Stomach (tissue), 8 donors: ENCODE measurements at regions not wholly inside any gene's neighbourhood (a gene's known extent, or its start where the extent isn't known, plus 50 kb on each side); places are given as distances from the start of the nearest gene placed in this dataset.

Experiments
- DNase-seq, 2 donors: peaks; one replicate each; pipeline versions ENCODE4 v3.0.0 to v3.0.0-alpha.2; 2013 to 2019
- H3K27ac ChIP-seq, 5 donors: fragments of 200-600 bp in 4 of 5; sonication (generic) in 4 of 5; one replicate each; pipeline ENCODE4 v1.5.1; 2013 to 2019; ENCODE audit warnings: mild to moderate bottlenecking in 1 of 5, moderate library complexity in 1 of 5
- H3K27me3 ChIP-seq, 3 donors: fragments of 200-600 bp; sonication (generic); one replicate each; pipeline ENCODE4 v1.5.1; 2017 to 2019; ENCODE audit warnings: mixed run types in 1 of 3
- H3K36me3 ChIP-seq, 4 donors: fragments of 200-600 bp; sonication (generic); 1 replicate in 3 of 4; 2 replicates in 1 of 4; pipeline ENCODE4 v1.5.1; 2016 to 2019
- H3K4me1 ChIP-seq, 4 donors: fragments of 200-600 bp; sonication (generic); one replicate each; pipeline ENCODE4 v1.5.1; 2016 to 2019
- H3K4me3 ChIP-seq, 4 donors: fragments of 200-600 bp; sonication (generic) in 3 of 4; one replicate each; pipeline ENCODE4 v1.5.1; 2016 to 2019; ENCODE audit warnings: mild to moderate bottlenecking in 1 of 4
- H3K9me3 ChIP-seq, 4 donors: fragments of 200-600 bp; sonication (generic); one replicate each; pipeline ENCODE4 v1.5.1; 2016 to 2019
- CTCF ChIP-seq, 7 experiments: fragments of 450-650 bp in 4 of 7; fragments of 200-600 bp in 3 of 7; sonication (generic) in 3 of 7; IDR thresholded peaks; one replicate each; pipeline ENCODE4 v1.5.1; 2016 to 2019; ENCODE audit warnings: antibody characterized with exemption in 7 of 7, control low read depth in 2 of 7, mild to moderate bottlenecking in 1 of 7
- EP300 ChIP-seq: sonication (generic); formaldehyde crosslinking; IDR thresholded peaks from one replicate; pipeline ENCODE4 v1.6.1; 2017; ENCODE audit warnings: antibody characterized with exemption
- POLR2A ChIP-seq, 4 donors: fragments of 450-650 bp; IDR thresholded peaks; one replicate each; pipeline ENCODE4 v1.6.1; 2016; ENCODE audit warnings: antibody characterized with exemption in 4 of 4, control low read depth in 2 of 4, mild to moderate bottlenecking in 1 of 4, moderate library complexity in 1 of 4
- POLR2AphosphoS5 ChIP-seq, 3 donors: sonication (generic); formaldehyde crosslinking; IDR thresholded peaks; one replicate each; pipeline ENCODE4 v1.6.1; 2016; ENCODE audit warnings: antibody characterized with exemption in 3 of 3
- WGBS, 5 donors: extraction: QIAGEN DNeasy Blood & Tissue Kit in 3 of 5; methylation state at CpG; one replicate each; pipeline versions ENCODE4 v1.1.5 to v1.1.7; 2013 to 2018; 5-methylcytosine and 5-hydroxymethylcytosine counted together
- intact Hi-C: fragments of 100-400 bp; cut with DNase I; formaldehyde crosslinking; loops from one replicate; pipeline ENCODE4 v1.15.1; 2023; ENCODE audit warnings: low total_unique reads
- donor health status: healthy with polysubstance abuse.
- donor health status: Bipolar disorder and iron deficiency.
- donor health status: healthy.

- intact Hi-C loops, result loop anchor here (10.0 kb wide), 1 partner anchor 733 kb away; no protein-coding TSS in a partner anchor
- TF ChIP-seq EP300 (no peak), POLR2A (IDR thresholded peaks at IDR 0.05) (no peak), POLR2AphosphoS5 (IDR thresholded peaks at IDR 0.05) (no peak), CTCF (IDR thresholded peaks at IDR 0.05) (no peak)
- no peak for DNase-seq
- Histone ChIP-seq H3K27me3 (no peaks in the 10 kb centered on the region), H3K4me3 (no peak overlapping the region), H3K27ac (no peak overlapping the region), H3K4me1 (no peaks in the 10 kb centered on the region), H3K36me3 (peaks cover 0 to 4% (median 0%) of the 10 kb centered on the region in 4 donors), H3K9me3 (peaks cover 9 to 27% (median 20%) of the 10 kb centered on the region in 4 donors)
- 82 to 97% (median 90%) methylated on average over 2 of the region's 2 CpGs for WGBS, 5 donors
Measured at GRCh38 chr1:214117780-214118179, 130.0 kb downstream of the PROX1 start.

GRCh38 chr1:214120191-214120590, 132.4 kb downstream of the PROX1 start:
- intact Hi-C loops, result loop anchor here (10.0 kb wide), 1 partner anchor 555 kb away; no protein-coding TSS in a partner anchor
- H3K4me1 ChIP-seq, result peaks cover 0 to 4% (median 2%) of the 10 kb centered on the region in 4 donors
- peaks cover 9 to 27% (median 20%) of the 10 kb centered on the region in 4 donors for H3K9me3 ChIP-seq
- H3K36me3 ChIP-seq, result peaks cover 0 to 4% (median 0%) of the 10 kb centered on the region in 4 donors
- no peak overlapping the region for H3K27ac ChIP-seq
- peak in 1 of 2 donors; percentile 28 for DNase-seq
- 52 to 71% (median 61%) methylated on average over 4 of the region's 4 CpGs for WGBS, 5 donors
- TF ChIP-seq EP300, result no peak
- TF ChIP-seq CTCF (IDR thresholded peaks at IDR 0.05), result no peak
- no peak for TF ChIP-seq POLR2AphosphoS5 (IDR thresholded peaks at IDR 0.05)
- no peak for TF ChIP-seq POLR2A (IDR thresholded peaks at IDR 0.05)
- no peaks in the 10 kb centered on the region for H3K27me3 ChIP-seq
- H3K4me3 ChIP-seq, result no peak overlapping the region

GRCh38 chr1:214120951-214121350, 133.2 kb downstream of the PROX1 start:
- peaks cover 9 to 27% (median 20%) of the 10 kb centered on the region in 4 donors for H3K9me3 ChIP-seq
- intact Hi-C loops, result loop anchor here (10.0 kb wide), 1 partner anchor 556 kb away; no protein-coding TSS in a partner anchor
- H3K27ac ChIP-seq, result no peak overlapping the region
- 64 to 75% (median 71%) methylated on average over 6 of the region's 6 CpGs for WGBS, 5 donors
- H3K4me1 ChIP-seq, result peaks cover 0 to 4% (median 2%) of the 10 kb centered on the region in 4 donors
- no peak for DNase-seq
- no peaks in the 10 kb centered on the region for H3K27me3 ChIP-seq
- no peak for TF ChIP-seq CTCF (IDR thresholded peaks at IDR 0.05)
- no peak overlapping the region for H3K4me3 ChIP-seq
- peaks cover 0 to 4% (median 0%) of the 10 kb centered on the region in 4 donors for H3K36me3 ChIP-seq

GRCh38 chr1:214122110-214122509, 134.3 kb downstream of the PROX1 start:
- Histone ChIP-seq H3K4me1 (peaks cover 0 to 4% (median 2%) of the 10 kb centered on the region in 4 donors), H3K27ac (no peak overlapping the region), H3K36me3 (peaks cover 0 to 4% (median 0%) of the 10 kb centered on the region in 4 donors), H3K4me3 (no peak overlapping the region), H3K9me3 (peaks cover 9 to 20% (median 16%) of the 10 kb centered on the region in 4 donors), H3K27me3 (no peaks in the 10 kb centered on the region)
- no peak for DNase-seq
- intact Hi-C loops, result loop anchor here (10.0 kb wide), 1 partner anchor 557 kb away; no protein-coding TSS in a partner anchor
- WGBS, 5 donors, result 91 to 96% (median 95%) methylated on average over 6 of the region's 6 CpGs
- no peak for TF ChIP-seq CTCF (IDR thresholded peaks at IDR 0.05)
- TF ChIP-seq EP300, result no peak
- TF ChIP-seq POLR2A (IDR thresholded peaks at IDR 0.05), result no peak
- TF ChIP-seq POLR2AphosphoS5 (IDR thresholded peaks at IDR 0.05), result no peak
